PC-9 (cell line): ENCODE measurements at regions not wholly inside any gene's neighbourhood (a gene's known extent, or its start where the extent isn't known, plus 50 kb on each side); places are given as distances from the start of the nearest gene placed in this dataset.
"Not testable (repeated sequence)": the region's sequence is repeated elsewhere in the genome, so short reads cannot be mapped to it uniquely, and the experiment has no call there.

Experiments used
- BruUV-seq: library from RNA; stranded (reverse); fragments of 400-500 nt; replicated peaks from 2 replicates; lab custom pipeline; 2021; lab: Mats Ljungman, UMichigan
- CTCF ChIA-PET: fragments of 300-600 bp; sonication (Branson Sonifier 250); formaldehyde crosslinking; loops from one replicate; lab custom pipeline; 2022; ENCODE audit warnings: antibody characterized with exemption; lab: Charles Lee
- POLR2A ChIA-PET: fragments of 300-600 bp; sonication (Branson Sonifier 250); formaldehyde crosslinking; loops from one replicate; lab custom pipeline; 2022; ENCODE audit warnings: antibody characterized with exemption; ENCODE audit not compliant: unreplicated experiment; lab: Charles Lee
- DNase-seq, 2 experiments: peaks; one replicate each; pipeline versions ENCODE4 v3.0.0 to v3.0.0-alpha.2; 2015 to 2022; ENCODE audit warnings: mixed read lengths in 1 of 2
- H2AFZ ChIP-seq: fragments of 200-600 bp; sonication (generic); 2 replicates; pipeline ENCODE4 v1.8.1; 2017; ENCODE audit warnings: antibody characterized with exemption
- H3F3A ChIP-seq: fragments of 200-600 bp; sonication (generic); 2 replicates; pipeline ENCODE4 v1.8.1; 2017; ENCODE audit warnings: antibody characterized with exemption, mild to moderate bottlenecking, low read depth; ENCODE audit not compliant: insufficient read depth
- H3K27ac ChIP-seq: fragments of 200-600 bp; sonication (generic); 2 replicates; pipeline ENCODE4 v1.6.1; 2016; ENCODE audit warnings: mixed run types
- H3K27me3 ChIP-seq: fragments of 200-600 bp; sonication (generic); 2 replicates; pipeline ENCODE4 v1.6.1; 2016; ENCODE audit warnings: low read depth, mixed run types; ENCODE audit not compliant: insufficient read depth
- H3K36me3 ChIP-seq: fragments of 200-600 bp; sonication (generic); 2 replicates; pipeline ENCODE4 v1.6.1; 2016; ENCODE audit warnings: low read depth, mixed run types
- H3K4me1 ChIP-seq: fragments of 200-600 bp; sonication (generic); replicated peaks from 2 replicates; pipeline ENCODE4 v1.6.1; 2016; ENCODE audit warnings: mixed run types; ENCODE audit not compliant: insufficient read depth
- H3K4me2 ChIP-seq: fragments of 200-600 bp; sonication (generic); 2 replicates; pipeline ENCODE4 v1.6.1; 2017; ENCODE audit warnings: mixed run types
- H3K4me3 ChIP-seq: fragments of 200-600 bp; sonication (generic); 2 replicates; pipeline ENCODE4 v1.6.1; 2016; ENCODE audit warnings: mixed run types
- H3K79me2 ChIP-seq: fragments of 200-600 bp; sonication (generic); 2 replicates; pipeline ENCODE4 v1.6.1; 2017; ENCODE audit warnings: low read depth, mixed run types
- H3K9me2 ChIP-seq: fragments of 200-600 bp; sonication (generic); 2 replicates; pipeline ENCODE4 v1.8.1; 2017; ENCODE audit warnings: mild to moderate bottlenecking; ENCODE audit not compliant: insufficient read depth
- H3K9me3 ChIP-seq: fragments of 200-600 bp; sonication (generic); 2 replicates; pipeline ENCODE4 v1.8.1; 2016; ENCODE audit warnings: low read depth; ENCODE audit not compliant: insufficient read depth
- H4K20me1 ChIP-seq: fragments of 200-600 bp; sonication (generic); 2 replicates; pipeline ENCODE4 v1.8.1; 2017; ENCODE audit not compliant: insufficient read depth
- CTCF ChIP-seq: fragments of 200-600 bp; sonication (generic); conservative IDR thresholded peaks from 2 replicates; pipeline ENCODE4 v1.6.1; 2017; ENCODE audit warnings: mixed run types, antibody characterized with exemption, mild to moderate bottlenecking, moderate library complexity
- EZH2 ChIP-seq: fragments of 200-600 bp; sonication (generic); IDR thresholded peaks from 2 replicates; pipeline ENCODE4 v1.8.0; 2017; ENCODE audit warnings: antibody characterized with exemption, low read depth
- intact Hi-C: fragments of 100-400 bp; cut with micrococcal nuclease; formaldehyde crosslinking; loops from one replicate; pipeline ENCODE4 v1.10.0; 2022; ENCODE audit not compliant: unreplicated experiment

- Histone ChIP-seq H3F3A (no peaks in the 10 kb centered on the region), H3K9me3 (peaks cover 3% of the 10 kb centered on the region; the same call in 1 of the 2 replicates), H3K4me1 (no peaks in the 10 kb centered on the region), H3K9me2 (no peaks in the 10 kb centered on the region), H4K20me1 (no peaks in the 10 kb centered on the region), H3K4me2 (no peak overlapping the region), H3K27me3 (no peaks in the 10 kb centered on the region), H3K79me2 (no peaks in the 10 kb centered on the region), H3K36me3 (no peaks in the 10 kb centered on the region), H3K4me3 (no peak overlapping the region), H3K27ac (no peak overlapping the region), H2AFZ (no peak overlapping the region)
- ChIA-PET CTCF (no interaction called here), POLR2A (no interaction called here)
- intact Hi-C loops, result loop anchor here (10.0 kb wide), 1 partner anchor 165 kb away; no protein-coding TSS in a partner anchor
- DNase-seq, result no peak
- TF ChIP-seq EZH2, result no peak
- no peak for TF ChIP-seq CTCF
- no TSS peak for BruUV-seq
Observed at GRCh38 chr3:106359692-106360091, 490.9 kb upstream of the CBLB start.

- H3K4me1 ChIP-seq, H3K9me3 ChIP-seq, H3F3A ChIP-seq, H3K4me3 ChIP-seq, H4K20me1 ChIP-seq, H3K36me3 ChIP-seq, H2AFZ ChIP-seq, POLR2A ChIA-PET, H3K79me2 ChIP-seq, H3K9me2 ChIP-seq, H3K27ac ChIP-seq, H3K4me2 ChIP-seq, H3K27me3 ChIP-seq, DNase-seq, BruUV-seq, CTCF ChIA-PET: not testable (repeated sequence)
- intact Hi-C loops, result loop anchor here (10.0 kb wide), 1 partner anchor 164 kb away; no protein-coding TSS in a partner anchor
Observed at GRCh38 chr3:106360901-106361300, 492.1 kb upstream of the CBLB start.

GRCh38 chr3:106364477-106364876, 495.7 kb upstream of the CBLB start:
- Histone ChIP-seq H3K36me3 (no peaks in the 10 kb centered on the region), H3K79me2 (no peaks in the 10 kb centered on the region), H3K4me1 (no peaks in the 10 kb centered on the region), H3K27me3 (no peaks in the 10 kb centered on the region), H3K9me2 (no peaks in the 10 kb centered on the region), H2AFZ (no peak overlapping the region), H3K27ac (no peak overlapping the region), H3F3A (no peaks in the 10 kb centered on the region), H3K4me3 (no peak overlapping the region), H3K9me3 (peaks cover 4% of the 10 kb centered on the region), H3K4me2 (no peak overlapping the region), H4K20me1 (0 out of 2 replicates have a peak, but pooled peaks cover 3% of the 10 kb centered on the region)
- BruUV-seq, result no TSS peak
- ChIA-PET POLR2A (no interaction called here), CTCF (no interaction called here)
- intact Hi-C loops, result loop anchor here (10.0 kb wide), 1 partner anchor 160 kb away; no protein-coding TSS in a partner anchor
- DNase-seq, result no peak
- TF ChIP-seq EZH2 (no peak), CTCF (no peak)
